GM23248 (cell line): ENCODE measurements at regions not wholly inside any gene's neighbourhood (a gene's known extent, or its start where the extent isn't known, plus 50 kb on each side); places are given as distances from the start of the nearest gene placed in this dataset.

Experiments
- DNase-seq: peaks from one replicate; pipeline ENCODE4 v3.0.0-alpha.2; 2015
- H2AFZ ChIP-seq: fragments of 200-600 bp; sonication (generic); 2 replicates; pipeline ENCODE4 v1.6.1; 2016; ENCODE audit warnings: antibody characterized with exemption
- H3F3A ChIP-seq: fragments of 200-600 bp; sonication (generic); 2 replicates; pipeline ENCODE4 v1.6.1; 2016; ENCODE audit warnings: mild to moderate bottlenecking, antibody characterized with exemption, mixed run types; ENCODE audit not compliant: insufficient read depth
- H3K27ac ChIP-seq: fragments of 200-600 bp; sonication (generic); 2 replicates; pipeline ENCODE4 v1.5.1; 2016; ENCODE audit warnings: mild to moderate bottlenecking
- H3K27me3 ChIP-seq: fragments of 200-600 bp; sonication (generic); replicated peaks from 2 replicates; pipeline ENCODE4 v1.6.1; 2016; ENCODE audit warnings: mild to moderate bottlenecking; ENCODE audit not compliant: insufficient read depth
- H3K36me3 ChIP-seq: fragments of 200-600 bp; sonication (generic); 2 replicates; pipeline ENCODE4 v1.6.1; 2016; ENCODE audit warnings: low read depth, mild to moderate bottlenecking
- H3K4me1 ChIP-seq: fragments of 200-600 bp; sonication (generic); 2 replicates; pipeline ENCODE4 v1.6.1; 2016; ENCODE audit warnings: mild to moderate bottlenecking; ENCODE audit not compliant: insufficient read depth
- H3K4me2 ChIP-seq: fragments of 200-600 bp; sonication (generic); one replicate; pipeline ENCODE4 v1.6.1; 2016; ENCODE audit warnings: mild to moderate bottlenecking; ENCODE audit not compliant: unreplicated experiment
- H3K4me3 ChIP-seq: fragments of 200-600 bp; sonication (generic); 2 replicates; pipeline ENCODE4 v1.5.1; 2016; ENCODE audit warnings: mild to moderate bottlenecking
- H3K79me2 ChIP-seq: fragments of 200-600 bp; sonication (generic); 2 replicates; pipeline ENCODE4 v1.6.1; 2016; ENCODE audit warnings: mild to moderate bottlenecking; ENCODE audit not compliant: insufficient read depth
- H3K9ac ChIP-seq: fragments of 200-600 bp; sonication (generic); 2 replicates; pipeline ENCODE4 v1.6.1; 2016; ENCODE audit warnings: mild to moderate bottlenecking
- H3K9me2 ChIP-seq: fragments of 200-600 bp; sonication (generic); 2 replicates; pipeline ENCODE4 v1.6.1; 2016; ENCODE audit warnings: mixed run types, mild to moderate bottlenecking, moderate library complexity; ENCODE audit not compliant: insufficient read depth
- H3K9me3 ChIP-seq: fragments of 200-600 bp; sonication (generic); one replicate; pipeline ENCODE4 v1.6.1; 2017; ENCODE audit warnings: low read depth
- H4K20me1 ChIP-seq: fragments of 200-600 bp; sonication (generic); 2 replicates; pipeline ENCODE4 v1.6.0; 2016; ENCODE audit not compliant: insufficient read depth
- EZH2 ChIP-seq: fragments of 200-600 bp; sonication (generic); IDR thresholded peaks from 2 replicates; pipeline ENCODE4 v1.6.1; 2018; ENCODE audit warnings: antibody characterized with exemption, mild to moderate bottlenecking; ENCODE audit not compliant: insufficient read depth, poor library complexity, severe bottlenecking
- EZH2phosphoT487 ChIP-seq: fragments of 200-600 bp; sonication (generic); IDR thresholded peaks from 2 replicates; pipeline ENCODE4 v1.6.1; 2018; ENCODE audit warnings: antibody characterized with exemption, moderate library complexity, mild to moderate bottlenecking, low read depth; ENCODE audit not compliant: insufficient read depth
- WGBS, 2 experiments: methylation state at CpG; one replicate each; pipeline ENCODE4 v1.1.6; 2015 to 2017; ENCODE audit warnings: low lambda C conversion rate in 2 of 2, low coverage in 1 of 2; ENCODE audit errors: missing lambda C conversion rate in 2 of 2; 5-methylcytosine and 5-hydroxymethylcytosine counted together
- in situ Hi-C: fragments of 300-500 bp; cut with MboI; formaldehyde crosslinking; loops from 2 replicates; pipeline ENCODE4 v1.15.0; 2020

DNA sequence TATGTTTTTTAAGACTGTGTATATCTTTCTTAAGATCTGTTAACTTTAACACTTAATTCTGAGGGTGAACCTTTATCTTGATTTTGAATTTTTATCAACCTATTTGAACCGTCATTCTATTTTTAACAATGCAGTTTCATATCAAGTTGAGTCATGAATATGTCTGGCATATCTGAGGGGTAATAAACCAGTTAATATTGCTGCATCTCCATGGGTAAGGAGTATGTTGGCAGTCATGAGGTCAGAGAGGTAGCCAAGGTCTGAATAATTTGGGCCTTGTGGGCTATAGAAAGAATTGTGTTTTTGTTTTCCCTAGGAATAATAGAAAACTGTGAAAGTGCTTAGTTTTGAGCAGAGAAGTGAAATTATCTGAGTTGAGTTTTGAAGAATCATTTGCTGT lies 419.0 kb downstream of the PLK2 start:
- TF ChIP-seq EZH2 (no peak), EZH2phosphoT487 (no peak)
- no peaks in the 10 kb centered on the region for H3K9me3 ChIP-seq
- 0 out of 2 replicates have a peak, but pooled peaks cover 5% of the 10 kb centered on the region for H3F3A ChIP-seq
- no peak overlapping the region for H3K9ac ChIP-seq
- peak; percentile 5 for DNase-seq
- H2AFZ ChIP-seq, result no peak overlapping the region
- peaks cover 12% of the 10 kb centered on the region for H3K4me1 ChIP-seq
- H3K4me2 ChIP-seq, result peak overlapping the region; percentile 17
- H3K27me3 ChIP-seq, result no peaks in the 10 kb centered on the region
- no peaks in the 10 kb centered on the region for H4K20me1 ChIP-seq
- in situ Hi-C loops, result no loop called here
- H3K9me2 ChIP-seq, result no peaks in the 10 kb centered on the region
- 0% methylated on average over 1 of the region's 1 CpG for WGBS, 2 experiments
- no peaks in the 10 kb centered on the region for H3K79me2 ChIP-seq
- H3K36me3 ChIP-seq, result no peaks in the 10 kb centered on the region
- no peak overlapping the region for H3K4me3 ChIP-seq
- H3K27ac ChIP-seq, result no peak overlapping the region

DNA sequence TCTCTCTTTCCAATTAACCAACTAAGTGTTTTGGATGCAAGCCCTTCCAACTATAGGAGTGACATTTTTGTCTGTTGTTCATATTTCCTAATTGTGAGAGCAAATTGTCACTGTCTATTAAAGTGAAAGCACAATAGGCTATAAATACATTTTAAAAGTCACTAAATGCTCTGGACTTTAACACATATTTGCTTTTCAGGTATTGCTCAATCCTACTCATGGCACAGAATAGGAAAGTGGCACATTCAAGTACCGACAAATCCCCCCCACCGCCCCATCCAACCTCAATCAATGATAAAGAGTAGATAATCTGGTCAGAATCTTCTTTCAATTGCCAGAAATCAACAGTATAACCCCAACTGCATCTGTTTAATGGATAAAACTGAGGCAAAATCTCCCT lies 419.8 kb downstream of the PLK2 start:
- no peak for DNase-seq
- Histone ChIP-seq H3K79me2 (no peaks in the 10 kb centered on the region), H3K4me1 (peaks cover 12% of the 10 kb centered on the region), H3K9me3 (no peaks in the 10 kb centered on the region), H3K9ac (no peak overlapping the region), H4K20me1 (no peaks in the 10 kb centered on the region), H3K36me3 (no peaks in the 10 kb centered on the region), H3F3A (0 out of 2 replicates have a peak, but pooled peaks cover 5% of the 10 kb centered on the region), H2AFZ (no peak overlapping the region), H3K27ac (no peak overlapping the region), H3K4me3 (no peak overlapping the region), H3K9me2 (no peaks in the 10 kb centered on the region), H3K27me3 (no peaks in the 10 kb centered on the region), H3K4me2 (peak overlapping the region; percentile 17)
- TF ChIP-seq EZH2, result no peak
- no peak for TF ChIP-seq EZH2phosphoT487
- WGBS, 2 experiments, result 47% methylated on average over 2 of the region's 2 CpGs
- in situ Hi-C loops, result no loop called here

DNA sequence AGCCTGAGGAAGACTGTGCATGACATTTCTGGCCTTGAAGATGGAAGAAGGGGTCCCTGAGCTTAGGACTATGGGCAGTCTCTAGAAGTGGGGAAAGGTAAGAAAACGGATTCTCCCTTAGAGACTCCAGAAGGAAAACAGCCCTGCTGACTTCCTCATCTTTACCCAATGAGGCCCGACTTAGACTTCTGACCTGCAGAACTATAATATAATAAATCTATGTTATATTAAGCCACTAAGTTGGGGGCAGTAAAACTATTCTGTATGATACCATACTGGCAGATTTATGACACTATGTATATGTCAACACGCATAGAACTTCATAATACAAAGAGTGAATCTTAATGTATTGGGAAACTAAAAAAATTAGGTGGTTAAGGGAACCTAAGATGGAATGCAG lies 422.0 kb downstream of the PLK2 start:
- Histone ChIP-seq H3K4me2 (no peak overlapping the region), H3K9me2 (no peaks in the 10 kb centered on the region), H3K27me3 (no peaks in the 10 kb centered on the region), H3K9ac (no peak overlapping the region), H3K27ac (no peak overlapping the region), H4K20me1 (no peaks in the 10 kb centered on the region), H3K36me3 (no peaks in the 10 kb centered on the region), H3K4me3 (no peak overlapping the region), H3F3A (0 out of 2 replicates have a peak, but pooled peaks cover 5% of the 10 kb centered on the region), H2AFZ (no peak overlapping the region), H3K4me1 (peaks cover 12% of the 10 kb centered on the region), H3K79me2 (no peaks in the 10 kb centered on the region), H3K9me3 (no peaks in the 10 kb centered on the region)
- TF ChIP-seq EZH2, result no peak
- TF ChIP-seq EZH2phosphoT487, result no peak
- WGBS, 2 experiments, result 62 to 76% methylated on average over 3 of the region's 3 CpGs
- no peak for DNase-seq
- in situ Hi-C loops, result no loop called here

DNA sequence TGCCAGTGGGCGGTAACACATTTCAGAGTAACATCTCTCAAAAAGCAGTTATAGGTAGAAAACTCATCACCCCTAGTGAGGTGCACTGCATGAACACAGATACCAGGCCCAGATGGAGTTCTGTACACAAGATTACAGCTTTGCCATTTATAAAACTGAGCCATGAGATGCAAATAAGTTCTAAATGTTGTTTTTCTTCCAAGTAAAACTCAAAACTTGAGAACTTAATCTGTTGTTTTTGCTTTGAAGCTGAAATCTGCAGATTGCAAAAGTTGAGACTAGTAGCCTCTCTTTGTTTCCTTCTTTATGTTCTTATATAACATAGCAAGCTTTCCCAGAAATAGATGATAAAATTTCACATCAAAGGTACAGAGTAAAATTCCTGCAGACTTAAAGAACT lies 434.1 kb downstream of the PLK2 start:
- TF ChIP-seq EZH2phosphoT487 (no peak), EZH2 (no peak)
- no peak overlapping the region for H3K4me3 ChIP-seq
- no peaks in the 10 kb centered on the region for H3K79me2 ChIP-seq
- 79 to 89% methylated on average over 1 of the region's 1 CpG for WGBS, 2 experiments
- H3K4me1 ChIP-seq, result no peaks in the 10 kb centered on the region
- H3K9me2 ChIP-seq, result no peaks in the 10 kb centered on the region
- no peak overlapping the region for H2AFZ ChIP-seq
- H3K36me3 ChIP-seq, result no peaks in the 10 kb centered on the region
- no peaks in the 10 kb centered on the region for H3K9me3 ChIP-seq
- no peak overlapping the region for H3K27ac ChIP-seq
- no peaks in the 10 kb centered on the region for H3K27me3 ChIP-seq
- no peak overlapping the region for H3K4me2 ChIP-seq
- no peaks in the 10 kb centered on the region for H4K20me1 ChIP-seq
- H3K9ac ChIP-seq, result no peak overlapping the region
- DNase-seq, result no peak
- in situ Hi-C loops, result no loop called here
- no peaks in the 10 kb centered on the region for H3F3A ChIP-seq

DNA sequence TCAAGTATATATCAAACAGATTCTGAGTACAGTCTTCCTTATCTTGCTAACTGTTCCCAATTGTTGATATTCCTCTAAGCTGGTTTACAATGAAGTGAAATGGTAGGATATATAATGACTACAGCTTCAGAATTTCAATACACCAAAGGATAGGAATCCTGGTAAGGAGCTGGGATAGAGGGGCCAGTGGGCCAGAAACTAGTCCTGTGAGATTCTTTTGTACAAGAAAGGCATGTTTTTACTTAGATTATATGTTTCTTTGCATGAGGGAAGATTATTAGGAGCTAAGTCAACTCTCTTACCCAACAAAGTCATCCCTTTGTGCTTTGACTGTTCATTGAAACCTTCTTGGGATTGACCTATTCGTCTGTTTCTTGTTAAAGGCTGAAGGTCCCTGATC lies 435.7 kb downstream of the PLK2 start:
- H3K36me3 ChIP-seq, result no peaks in the 10 kb centered on the region

More for the DNA sequence above, 435.7 kb downstream of the PLK2 start:
- DNase-seq, result no peak
- Histone ChIP-seq H3K27me3 (no peaks in the 10 kb centered on the region), H3K27ac (no peak overlapping the region), H3K9ac (no peak overlapping the region), H3F3A (no peaks in the 10 kb centered on the region), H4K20me1 (no peaks in the 10 kb centered on the region), H3K9me2 (no peaks in the 10 kb centered on the region), H3K4me3 (no peak overlapping the region), H2AFZ (no peak overlapping the region), H3K4me1 (no peaks in the 10 kb centered on the region), H3K79me2 (no peaks in the 10 kb centered on the region), H3K4me2 (no peak overlapping the region), H3K9me3 (no peaks in the 10 kb centered on the region)
- WGBS, 2 experiments, result 0% methylated on average over 1 of the region's 1 CpG
- TF ChIP-seq EZH2phosphoT487, result no peak
- no peak for TF ChIP-seq EZH2
- in situ Hi-C loops, result no loop called here
